ENCODE measurements at regions not wholly inside any gene's neighbourhood (a gene's known extent, or its start where the extent isn't known, plus 50 kb on each side); places are given as distances from the start of the nearest gene placed in this dataset.

GRCh38 chr2:221289389-221289788 is 282.7 kb downstream of the EPHA4 start:
- no peak for TF ChIP-seq POLR2A (IDR thresholded peaks at IDR 0.05; ENCODE audit: low read depth, low read length)
- TF ChIP-seq POLR2AphosphoS5 (IDR thresholded peaks at IDR 0.05; ENCODE audit: low read depth, low read length), result no peak
- TF ChIP-seq SPI1 (IDR thresholded peaks at IDR 0.05; ENCODE audit: low read depth, low read length), result no peak
- no peak for TF ChIP-seq TAF1 (IDR thresholded peaks at IDR 0.05; ENCODE audit: low read depth, low read length)
- TF ChIP-seq POU2F2 (IDR thresholded peaks at IDR 0.05; ENCODE audit: low read depth, low read length), result no peak
- no peak for TF ChIP-seq PAX5 (IDR thresholded peaks at IDR 0.05; ENCODE audit: insufficient read depth, low read length, severe bottlenecking)
